ENCODE measurements at regions not wholly inside any gene's neighbourhood (a gene's known extent, or its start where the extent isn't known, plus 50 kb on each side); places are given as distances from the start of the nearest gene placed in this dataset.

GRCh38 chr2:238774071-238774470 is 73.8 kb upstream of the TWIST2 start:
- TF ChIP-seq, protein P1, sequence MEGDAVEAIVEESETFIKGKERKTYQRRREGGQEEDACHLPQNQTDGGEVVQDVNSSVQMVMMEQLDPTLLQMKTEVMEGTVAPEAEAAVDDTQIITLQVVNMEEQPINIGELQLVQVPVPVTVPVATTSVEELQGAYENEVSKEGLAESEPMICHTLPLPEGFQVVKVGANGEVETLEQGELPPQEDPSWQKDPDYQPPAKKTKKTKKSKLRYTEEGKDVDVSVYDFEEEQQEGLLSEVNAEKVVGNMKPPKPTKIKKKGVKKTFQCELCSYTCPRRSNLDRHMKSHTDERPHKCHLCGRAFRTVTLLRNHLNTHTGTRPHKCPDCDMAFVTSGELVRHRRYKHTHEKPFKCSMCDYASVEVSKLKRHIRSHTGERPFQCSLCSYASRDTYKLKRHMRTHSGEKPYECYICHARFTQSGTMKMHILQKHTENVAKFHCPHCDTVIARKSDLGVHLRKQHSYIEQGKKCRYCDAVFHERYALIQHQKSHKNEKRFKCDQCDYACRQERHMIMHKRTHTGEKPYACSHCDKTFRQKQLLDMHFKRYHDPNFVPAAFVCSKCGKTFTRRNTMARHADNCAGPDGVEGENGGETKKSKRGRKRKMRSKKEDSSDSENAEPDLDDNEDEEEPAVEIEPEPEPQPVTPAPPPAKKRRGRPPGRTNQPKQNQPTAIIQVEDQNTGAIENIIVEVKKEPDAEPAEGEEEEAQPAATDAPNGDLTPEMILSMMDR (IDR thresholded peaks at IDR 0.05; ENCODE audit: insufficient read depth, low read length, poor library complexity, severe bottlenecking): no peak
- no peak for TF ChIP-seq EZH2phosphoT487 (conservative IDR thresholded peaks at IDR 0.05; ENCODE audit: low read length)
